HepG2 (cell line): ENCODE measurements at regions not wholly inside any gene's neighbourhood (a gene's known extent, or its start where the extent isn't known, plus 50 kb on each side); places are given as distances from the start of the nearest gene placed in this dataset.
A peak's percentile ranks its signal among the peaks of the same experiment; 100 is the strongest.

Experiments
- ARNT2 ChIP-seq: sonication (generic); formaldehyde crosslinking; IDR thresholded peaks from 2 replicates; pipeline ENCODE4 v1.8.0; 2022; ENCODE audit warnings: mild to moderate bottlenecking, low read depth, missing genetic modification reagents, moderate library complexity
- ARNTL ChIP-seq: sonication (generic); formaldehyde crosslinking; IDR thresholded peaks from 2 replicates; pipeline ENCODE4 v1.4.0; 2020; ENCODE audit warnings: mild to moderate bottlenecking, missing genetic modification reagents
- CBX5 ChIP-seq: sonication (generic); formaldehyde crosslinking; IDR thresholded peaks from 2 replicates; pipeline ENCODE4 v1.4.0; 2020; ENCODE audit warnings: missing genetic modification reagents, borderline replicate concordance
- NFIC ChIP-seq: IDR thresholded peaks from 2 replicates; pipeline ENCODE4 v1.6.1; 2012; ENCODE audit warnings: mild to moderate bottlenecking, low read length, inconsistent platforms
- RXRB ChIP-seq: IDR thresholded peaks from 2 replicates; pipeline ENCODE4 v1.6.1; 2016; ENCODE audit warnings: borderline replicate concordance, missing genetic modification reagents, missing compliant biosample characterization
- SAP130 ChIP-seq: IDR thresholded peaks from 2 replicates; pipeline ENCODE4 v1.6.1; 2016; ENCODE audit warnings: low read depth
- SMAD3 ChIP-seq: sonication (generic); formaldehyde crosslinking; IDR thresholded peaks from 2 replicates; pipeline ENCODE4 v1.4.0; 2020; ENCODE audit warnings: missing genetic modification reagents
- SOX5 ChIP-seq: IDR thresholded peaks from 2 replicates; pipeline ENCODE4 v1.6.1; 2016; ENCODE audit warnings: borderline replicate concordance
- TBX2 ChIP-seq: sonication (generic); formaldehyde crosslinking; IDR thresholded peaks from 2 replicates; pipeline ENCODE4 v1.5.0; 2020; ENCODE audit warnings: missing genetic modification reagents, mild to moderate bottlenecking, borderline replicate concordance
- TBX3 ChIP-seq: fragments of 450-650 bp; IDR thresholded peaks from 2 replicates; pipeline ENCODE4 v1.6.1; 2017; ENCODE audit warnings: antibody characterized with exemption, mild to moderate bottlenecking, inconsistent platforms, borderline replicate concordance
- TP53 ChIP-seq: sonication (generic); formaldehyde crosslinking; conservative IDR thresholded peaks from 2 replicates; pipeline ENCODE4 v1.4.0; 2020; ENCODE audit warnings: missing genetic modification reagents
- ZNF317 ChIP-seq: sonication (generic); formaldehyde crosslinking; IDR thresholded peaks from 2 replicates; pipeline ENCODE4 v1.5.0; 2020; ENCODE audit warnings: mild to moderate bottlenecking, missing genetic modification reagents
- ZNF605 ChIP-seq: sonication (generic); formaldehyde crosslinking; IDR thresholded peaks from 2 replicates; pipeline ENCODE4 v1.8.0; 2022; ENCODE audit warnings: mild to moderate bottlenecking, missing genetic modification reagents
- TF ChIP-seq, protein P1 (sequence below): sonication (generic); formaldehyde crosslinking; conservative IDR thresholded peaks from 2 replicates; pipeline ENCODE4 v1.8.0; 2022; ENCODE audit warnings: mild to moderate bottlenecking, moderate library complexity, missing genetic modification reagents
- TF ChIP-seq, protein P2 (sequence below): sonication (generic); formaldehyde crosslinking; IDR thresholded peaks from 2 replicates; pipeline ENCODE4 v1.4.0; 2020; ENCODE audit warnings: missing genetic modification reagents
- TF ChIP-seq, protein P3 (sequence below): sonication (generic); formaldehyde crosslinking; IDR thresholded peaks from 2 replicates; pipeline ENCODE4 v1.4.0; 2020; ENCODE audit warnings: missing genetic modification reagents, borderline replicate concordance
- TF ChIP-seq, protein P4 (sequence below): sonication (generic); formaldehyde crosslinking; IDR thresholded peaks from 2 replicates; pipeline ENCODE4 v1.5.0; 2020; ENCODE audit warnings: mild to moderate bottlenecking, missing genetic modification reagents
- TF ChIP-seq, protein P5 (sequence below): sonication (generic); formaldehyde crosslinking; IDR thresholded peaks from 2 replicates; pipeline ENCODE4 v1.5.0; 2020; ENCODE audit warnings: mild to moderate bottlenecking, missing genetic modification reagents, borderline replicate concordance
- TF ChIP-seq, protein P6 (sequence below): sonication (generic); formaldehyde crosslinking; IDR thresholded peaks from 2 replicates; pipeline ENCODE4 v1.4.0; 2020; ENCODE audit warnings: missing genetic modification reagents

DNA sequence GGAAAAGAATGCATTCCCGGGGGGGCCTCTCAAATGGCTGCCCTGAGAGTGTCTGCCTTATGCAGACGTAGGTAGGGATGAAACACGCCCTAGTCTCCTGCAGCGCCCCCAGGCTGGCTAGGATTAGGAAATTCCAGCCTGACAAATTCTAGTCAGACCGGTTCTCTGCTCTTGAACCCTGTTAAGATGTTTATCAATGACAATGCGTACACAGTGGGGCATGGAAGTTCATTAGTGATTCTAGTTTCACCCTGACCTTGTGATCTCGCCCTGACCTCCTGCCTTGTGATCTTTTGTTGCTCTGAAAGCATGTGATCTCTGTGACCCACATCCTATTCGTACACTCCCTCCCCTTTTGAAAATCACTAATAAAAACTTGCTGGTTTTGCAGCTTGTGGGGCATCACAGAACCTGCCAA is 88.7 kb downstream of the MAP3K8 start (continued):
- TF ChIP-seq, protein P1, sequence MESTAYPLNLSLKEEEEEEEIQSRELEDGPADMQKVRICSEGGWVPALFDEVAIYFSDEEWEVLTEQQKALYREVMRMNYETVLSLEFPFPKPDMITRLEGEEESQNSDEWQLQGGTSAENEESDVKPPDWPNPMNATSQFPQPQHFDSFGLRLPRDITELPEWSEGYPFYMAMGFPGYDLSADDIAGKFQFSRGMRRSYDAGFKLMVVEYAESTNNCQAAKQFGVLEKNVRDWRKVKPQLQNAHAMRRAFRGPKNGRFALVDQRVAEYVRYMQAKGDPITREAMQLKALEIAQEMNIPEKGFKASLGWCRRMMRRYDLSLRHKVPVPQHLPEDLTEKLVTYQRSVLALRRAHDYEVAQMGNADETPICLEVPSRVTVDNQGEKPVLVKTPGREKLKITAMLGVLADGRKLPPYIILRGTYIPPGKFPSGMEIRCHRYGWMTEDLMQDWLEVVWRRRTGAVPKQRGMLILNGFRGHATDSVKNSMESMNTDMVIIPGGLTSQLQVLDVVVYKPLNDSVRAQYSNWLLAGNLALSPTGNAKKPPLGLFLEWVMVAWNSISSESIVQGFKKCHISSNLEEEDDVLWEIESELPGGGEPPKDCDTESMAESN (CRISPR knock-in tag) = 0 out of 2 replicates have a peak, but pooled peaks have one; percentile 47
- TF ChIP-seq NFIC (peak; percentile 26; the same call in 1 of the 2 replicates), SOX5 (peak; percentile 98), CBX5 (CRISPR knock-in tag) (0 out of 2 replicates have a peak, but pooled peaks have one; percentile 41), TBX2 (peak; percentile 94), RXRB (CRISPR knock-in tag) (peak; percentile 98), ARNTL (CRISPR knock-in tag) (peak; percentile 81), ARNT2 (CRISPR knock-in tag) (0 out of 2 replicates have a peak, but pooled peaks have one; percentile 54), ZNF605 (CRISPR knock-in tag) (peak; percentile 72), TBX3 (peak; percentile 91), SMAD3 (CRISPR knock-in tag) (peak; percentile 78; the same call in 1 of the 2 replicates), ZNF317 (CRISPR knock-in tag) (peak; percentile 89), TP53 (CRISPR knock-in tag) (0 out of 2 replicates have a peak, but pooled peaks have one; percentile 25), SAP130 (peak; percentile 88)
- TF ChIP-seq, protein P2, sequence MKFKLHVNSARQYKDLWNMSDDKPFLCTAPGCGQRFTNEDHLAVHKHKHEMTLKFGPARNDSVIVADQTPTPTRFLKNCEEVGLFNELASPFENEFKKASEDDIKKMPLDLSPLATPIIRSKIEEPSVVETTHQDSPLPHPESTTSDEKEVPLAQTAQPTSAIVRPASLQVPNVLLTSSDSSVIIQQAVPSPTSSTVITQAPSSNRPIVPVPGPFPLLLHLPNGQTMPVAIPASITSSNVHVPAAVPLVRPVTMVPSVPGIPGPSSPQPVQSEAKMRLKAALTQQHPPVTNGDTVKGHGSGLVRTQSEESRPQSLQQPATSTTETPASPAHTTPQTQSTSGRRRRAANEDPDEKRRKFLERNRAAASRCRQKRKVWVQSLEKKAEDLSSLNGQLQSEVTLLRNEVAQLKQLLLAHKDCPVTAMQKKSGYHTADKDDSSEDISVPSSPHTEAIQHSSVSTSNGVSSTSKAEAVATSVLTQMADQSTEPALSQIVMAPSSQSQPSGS (CRISPR knock-in tag) = peak; percentile 72; the same call in 1 of the 2 replicates
- TF ChIP-seq, protein P3, sequence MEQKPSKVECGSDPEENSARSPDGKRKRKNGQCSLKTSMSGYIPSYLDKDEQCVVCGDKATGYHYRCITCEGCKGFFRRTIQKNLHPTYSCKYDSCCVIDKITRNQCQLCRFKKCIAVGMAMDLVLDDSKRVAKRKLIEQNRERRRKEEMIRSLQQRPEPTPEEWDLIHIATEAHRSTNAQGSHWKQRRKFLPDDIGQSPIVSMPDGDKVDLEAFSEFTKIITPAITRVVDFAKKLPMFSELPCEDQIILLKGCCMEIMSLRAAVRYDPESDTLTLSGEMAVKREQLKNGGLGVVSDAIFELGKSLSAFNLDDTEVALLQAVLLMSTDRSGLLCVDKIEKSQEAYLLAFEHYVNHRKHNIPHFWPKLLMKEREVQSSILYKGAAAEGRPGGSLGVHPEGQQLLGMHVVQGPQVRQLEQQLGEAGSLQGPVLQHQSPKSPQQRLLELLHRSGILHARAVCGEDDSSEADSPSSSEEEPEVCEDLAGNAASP = peak; percentile 88
- TF ChIP-seq, protein P4, sequence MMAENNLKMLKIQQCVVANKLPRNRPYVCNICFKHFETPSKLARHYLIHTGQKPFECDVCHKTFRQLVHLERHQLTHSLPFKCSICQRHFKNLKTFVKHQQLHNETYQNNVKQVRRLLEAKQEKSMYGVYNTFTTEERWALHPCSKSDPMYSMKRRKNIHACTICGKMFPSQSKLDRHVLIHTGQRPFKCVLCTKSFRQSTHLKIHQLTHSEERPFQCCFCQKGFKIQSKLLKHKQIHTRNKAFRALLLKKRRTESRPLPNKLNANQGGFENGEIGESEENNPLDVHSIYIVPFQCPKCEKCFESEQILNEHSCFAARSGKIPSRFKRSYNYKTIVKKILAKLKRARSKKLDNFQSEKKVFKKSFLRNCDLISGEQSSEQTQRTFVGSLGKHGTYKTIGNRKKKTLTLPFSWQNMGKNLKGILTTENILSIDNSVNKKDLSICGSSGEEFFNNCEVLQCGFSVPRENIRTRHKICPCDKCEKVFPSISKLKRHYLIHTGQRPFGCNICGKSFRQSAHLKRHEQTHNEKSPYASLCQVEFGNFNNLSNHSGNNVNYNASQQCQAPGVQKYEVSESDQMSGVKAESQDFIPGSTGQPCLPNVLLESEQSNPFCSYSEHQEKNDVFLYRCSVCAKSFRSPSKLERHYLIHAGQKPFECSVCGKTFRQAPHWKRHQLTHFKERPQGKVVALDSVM (CRISPR knock-in tag) = peak; percentile 68
- TF ChIP-seq, protein P5, sequence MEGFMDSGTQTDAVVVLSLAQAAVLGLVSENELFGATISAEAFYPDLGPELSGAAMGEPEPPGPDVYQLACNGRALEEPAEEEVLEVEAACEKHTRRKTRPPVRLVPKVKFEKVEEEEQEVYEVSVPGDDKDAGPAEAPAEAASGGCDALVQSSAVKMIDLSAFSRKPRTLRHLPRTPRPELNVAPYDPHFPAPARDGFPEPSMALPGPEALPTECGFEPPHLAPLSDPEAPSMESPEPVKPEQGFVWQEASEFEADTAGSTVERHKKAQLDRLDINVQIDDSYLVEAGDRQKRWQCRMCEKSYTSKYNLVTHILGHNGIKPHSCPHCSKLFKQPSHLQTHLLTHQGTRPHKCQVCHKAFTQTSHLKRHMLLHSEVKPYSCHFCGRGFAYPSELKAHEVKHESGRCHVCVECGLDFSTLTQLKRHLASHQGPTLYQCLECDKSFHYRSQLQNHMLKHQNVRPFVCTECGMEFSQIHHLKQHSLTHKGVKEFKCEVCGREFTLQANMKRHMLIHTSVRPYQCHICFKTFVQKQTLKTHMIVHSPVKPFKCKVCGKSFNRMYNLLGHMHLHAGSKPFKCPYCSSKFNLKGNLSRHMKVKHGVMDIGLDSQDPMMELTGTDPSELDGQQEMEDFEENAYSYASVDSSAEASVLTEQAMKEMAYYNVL (CRISPR knock-in tag) = peak; percentile 61; the same call in 1 of the 2 replicates
- TF ChIP-seq, protein P6, sequence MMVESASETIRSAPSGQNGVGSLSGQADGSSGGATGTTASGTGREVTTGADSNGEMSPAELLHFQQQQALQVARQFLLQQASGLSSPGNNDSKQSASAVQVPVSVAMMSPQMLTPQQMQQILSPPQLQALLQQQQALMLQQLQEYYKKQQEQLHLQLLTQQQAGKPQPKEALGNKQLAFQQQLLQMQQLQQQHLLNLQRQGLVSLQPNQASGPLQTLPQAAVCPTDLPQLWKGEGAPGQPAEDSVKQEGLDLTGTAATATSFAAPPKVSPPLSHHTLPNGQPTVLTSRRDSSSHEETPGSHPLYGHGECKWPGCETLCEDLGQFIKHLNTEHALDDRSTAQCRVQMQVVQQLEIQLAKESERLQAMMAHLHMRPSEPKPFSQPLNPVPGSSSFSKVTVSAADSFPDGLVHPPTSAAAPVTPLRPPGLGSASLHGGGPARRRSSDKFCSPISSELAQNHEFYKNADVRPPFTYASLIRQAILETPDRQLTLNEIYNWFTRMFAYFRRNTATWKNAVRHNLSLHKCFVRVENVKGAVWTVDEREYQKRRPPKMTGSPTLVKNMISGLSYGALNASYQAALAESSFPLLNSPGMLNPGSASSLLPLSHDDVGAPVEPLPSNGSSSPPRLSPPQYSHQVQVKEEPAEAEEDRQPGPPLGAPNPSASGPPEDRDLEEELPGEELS (CRISPR knock-in tag) = peak; percentile 95
